SJCRH30 (cell line): ENCODE measurements at regions not wholly inside any gene's neighbourhood (a gene's known extent, or its start where the extent isn't known, plus 50 kb on each side); places are given as distances from the start of the nearest gene placed in this dataset.
"Not testable (repeated sequence)": the region's sequence is repeated elsewhere in the genome, so short reads cannot be mapped to it uniquely, and the experiment has no call there.

Experiments
- DNase-seq, 2 experiments: peaks; one replicate each; pipeline ENCODE4 v3.0.0-alpha.2; 2015 to 2020
- H3K27ac ChIP-seq: fragments of 250-450 bp; sonication (Bioruptor Pico); 2 replicates; pipeline ENCODE4 v1.5.1; 2020; ENCODE audit warnings: mild to moderate bottlenecking, moderate library complexity
- H3K27me3 ChIP-seq: fragments of 250-450 bp; sonication (Bioruptor Pico); 2 replicates; pipeline ENCODE4 v1.5.1; 2020; ENCODE audit warnings: mild to moderate bottlenecking, moderate library complexity
- H3K36me3 ChIP-seq: fragments of 250-450 bp; sonication (Bioruptor Pico); 2 replicates; pipeline ENCODE4 v1.5.1; 2020; ENCODE audit warnings: mild to moderate bottlenecking, moderate library complexity
- H3K4me1 ChIP-seq: fragments of 250-450 bp; sonication (Bioruptor Pico); 2 replicates; pipeline ENCODE4 v1.5.1; 2020; ENCODE audit warnings: mild to moderate bottlenecking, moderate library complexity
- H3K4me3 ChIP-seq: fragments of 250-450 bp; sonication (Bioruptor Pico); 2 replicates; pipeline ENCODE4 v1.5.1; 2020; ENCODE audit warnings: mild to moderate bottlenecking, moderate library complexity
- H3K9me3 ChIP-seq: fragments of 250-450 bp; sonication (Bioruptor Pico); replicated peaks from 2 replicates; pipeline ENCODE4 v1.5.1; 2020; ENCODE audit warnings: mild to moderate bottlenecking, moderate library complexity

GRCh38 chr9:138207300-138208179 is 330.0 kb downstream of the CACNA1B start:
- H3K4me1 ChIP-seq, DNase-seq: not testable (repeated sequence)

GRCh38 chr9:138209071-138209644 is 331.6 kb downstream of the CACNA1B start:
- H3K4me3 ChIP-seq, H3K27me3 ChIP-seq, H3K27ac ChIP-seq, DNase-seq, H3K36me3 ChIP-seq, H3K9me3 ChIP-seq, H3K4me1 ChIP-seq: not testable (repeated sequence)

More at GRCh38 chr9:138207300-138208179, 330.0 kb downstream of the CACNA1B start:
- not testable (repeated sequence) for H3K27ac ChIP-seq, H3K36me3 ChIP-seq, H3K4me3 ChIP-seq, H3K27me3 ChIP-seq, H3K9me3 ChIP-seq

DNA sequence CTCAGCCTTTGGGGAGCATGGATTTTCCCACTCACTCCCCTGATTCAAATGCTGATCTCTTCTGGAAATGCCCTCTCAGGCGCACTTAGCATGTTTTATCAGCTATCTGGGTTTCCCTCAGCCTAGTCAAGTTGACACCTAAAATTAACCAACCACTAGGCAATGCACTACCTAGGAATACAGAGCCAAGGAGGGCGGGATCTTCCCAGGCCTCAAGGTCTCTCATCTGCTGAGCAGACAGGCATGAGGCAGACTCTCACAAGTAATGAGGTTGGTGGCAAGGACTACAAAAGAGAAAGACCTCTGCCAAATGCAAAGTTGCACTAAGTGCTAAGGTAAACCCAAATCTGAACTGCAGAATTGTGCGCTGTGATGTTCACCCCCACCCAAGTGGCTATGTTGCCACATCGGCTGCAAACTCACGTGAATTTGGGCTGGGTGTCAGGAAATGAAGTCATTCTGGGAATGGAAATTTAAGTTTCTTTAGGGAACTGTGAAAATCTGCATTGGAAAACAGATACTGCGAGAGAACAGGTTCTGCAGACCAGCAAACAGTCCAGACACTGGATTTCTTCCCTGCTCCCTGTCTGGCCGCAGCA is 332.9 kb downstream of the CACNA1B start:
- not testable (repeated sequence) for H3K36me3 ChIP-seq, H3K9me3 ChIP-seq, H3K4me1 ChIP-seq, DNase-seq, H3K4me3 ChIP-seq, H3K27me3 ChIP-seq, H3K27ac ChIP-seq

GRCh38 chr9:138211070-138211469 is 333.5 kb downstream of the CACNA1B start:
- not testable (repeated sequence) for H3K4me3 ChIP-seq, H3K27me3 ChIP-seq, DNase-seq, H3K36me3 ChIP-seq, H3K27ac ChIP-seq, H3K9me3 ChIP-seq, H3K4me1 ChIP-seq

- DNase-seq = peak in 1 of 2 experiments; percentile 30
- H3K4me3 ChIP-seq, H3K9me3 ChIP-seq, H3K27me3 ChIP-seq, H3K27ac ChIP-seq, H3K36me3 ChIP-seq, H3K4me1 ChIP-seq: not testable (repeated sequence)
These were observed 334.1 kb downstream of the CACNA1B start for GRCh38 chr9:138211544-138212219.

DNA sequence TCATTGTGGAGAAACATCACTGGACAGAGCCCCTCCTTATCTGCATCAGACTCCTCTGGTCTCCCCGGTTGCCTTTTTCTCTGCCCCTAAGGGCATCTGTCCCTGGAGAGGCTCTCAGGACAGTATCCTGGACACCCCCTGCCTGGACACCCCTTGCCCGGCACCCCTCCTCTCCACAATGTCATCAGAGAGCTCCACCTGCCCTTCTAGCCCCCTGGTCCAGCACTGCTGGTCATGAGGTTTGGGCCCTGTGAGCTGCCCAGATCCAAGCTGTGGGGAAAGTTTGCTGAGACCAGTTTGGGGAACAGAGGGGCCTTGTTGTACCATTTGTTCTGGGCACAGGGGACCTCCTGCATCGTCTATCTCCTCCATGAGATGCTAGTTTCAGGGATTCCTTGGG is 335.2 kb downstream of the CACNA1B start:
- not testable (repeated sequence) for H3K9me3 ChIP-seq, H3K4me3 ChIP-seq, H3K36me3 ChIP-seq, H3K27me3 ChIP-seq, H3K27ac ChIP-seq, H3K4me1 ChIP-seq, DNase-seq

DNA sequence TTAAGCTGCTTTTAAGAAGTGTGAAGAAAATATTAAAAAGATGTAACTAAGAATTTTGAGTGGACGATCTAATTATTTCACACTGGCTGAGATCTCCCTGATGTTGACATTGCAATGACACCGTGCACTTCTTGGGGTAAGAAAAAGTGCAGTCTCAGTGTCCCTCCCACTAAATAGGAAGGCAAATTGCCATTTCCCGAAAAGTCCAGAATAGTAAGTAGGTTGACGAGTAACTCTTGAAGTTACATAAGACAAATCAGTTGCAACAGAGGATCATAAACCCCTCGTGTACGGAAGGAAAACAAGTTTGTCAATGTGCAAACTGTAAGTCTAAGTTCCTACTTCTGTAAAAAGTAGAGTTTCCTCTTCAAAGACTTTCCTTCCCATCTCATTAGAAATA is 336.2 kb downstream of the CACNA1B start:
- not testable (repeated sequence) for H3K36me3 ChIP-seq, H3K4me1 ChIP-seq, H3K27ac ChIP-seq, H3K9me3 ChIP-seq, H3K4me3 ChIP-seq, H3K27me3 ChIP-seq, DNase-seq

- H3K27me3 ChIP-seq, H3K27ac ChIP-seq, H3K4me1 ChIP-seq, H3K9me3 ChIP-seq, H3K36me3 ChIP-seq, H3K4me3 ChIP-seq, DNase-seq: not testable (repeated sequence)
These were observed 337.0 kb downstream of the CACNA1B start for GRCh38 chr9:138214548-138214947.

DNA sequence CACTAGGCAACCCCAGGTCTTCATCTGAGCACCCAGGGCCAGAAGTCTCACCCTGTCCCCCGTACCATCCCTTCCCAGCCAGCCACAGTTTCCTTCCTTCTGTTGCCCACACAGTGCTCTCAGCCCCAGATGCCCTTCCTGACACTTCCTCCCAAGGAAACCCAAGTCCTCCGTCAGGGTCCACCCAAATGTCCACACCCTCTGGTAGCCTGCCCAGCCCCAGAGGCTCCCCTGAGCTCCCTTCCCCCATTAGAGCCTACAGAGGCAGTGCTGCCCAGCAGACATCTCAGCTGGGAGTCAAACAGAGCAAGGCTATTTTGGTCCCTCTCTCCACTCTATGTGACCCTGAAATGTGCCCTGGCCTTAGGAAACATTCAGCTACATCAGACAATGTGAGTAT is 338.0 kb downstream of the CACNA1B start:
- not testable (repeated sequence) for H3K9me3 ChIP-seq, H3K36me3 ChIP-seq, H3K4me1 ChIP-seq, H3K27me3 ChIP-seq, DNase-seq, H3K4me3 ChIP-seq, H3K27ac ChIP-seq

DNA sequence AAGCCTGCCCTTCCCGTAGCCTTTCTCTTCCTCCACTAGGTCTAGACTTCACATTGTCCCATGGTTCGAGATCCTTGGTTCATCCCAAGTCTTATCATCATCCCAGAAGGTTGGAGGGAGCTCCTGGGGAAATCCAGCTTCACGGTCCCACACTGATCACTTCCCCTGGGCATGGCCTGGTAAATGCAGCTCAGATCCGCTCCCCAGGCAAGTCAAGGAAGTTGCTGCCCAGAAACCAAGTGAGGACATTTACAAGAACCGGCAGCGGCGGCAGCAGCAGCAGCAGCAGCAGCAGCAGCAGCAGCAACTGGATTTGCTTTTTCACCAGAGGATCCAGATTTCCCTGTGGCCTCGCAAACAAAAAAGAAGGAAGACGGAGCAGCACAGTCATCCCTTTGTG is 339.2 kb downstream of the CACNA1B start:
- H3K27ac ChIP-seq, H3K4me3 ChIP-seq, H3K27me3 ChIP-seq, H3K4me1 ChIP-seq, H3K9me3 ChIP-seq, DNase-seq, H3K36me3 ChIP-seq: not testable (repeated sequence)

DNA sequence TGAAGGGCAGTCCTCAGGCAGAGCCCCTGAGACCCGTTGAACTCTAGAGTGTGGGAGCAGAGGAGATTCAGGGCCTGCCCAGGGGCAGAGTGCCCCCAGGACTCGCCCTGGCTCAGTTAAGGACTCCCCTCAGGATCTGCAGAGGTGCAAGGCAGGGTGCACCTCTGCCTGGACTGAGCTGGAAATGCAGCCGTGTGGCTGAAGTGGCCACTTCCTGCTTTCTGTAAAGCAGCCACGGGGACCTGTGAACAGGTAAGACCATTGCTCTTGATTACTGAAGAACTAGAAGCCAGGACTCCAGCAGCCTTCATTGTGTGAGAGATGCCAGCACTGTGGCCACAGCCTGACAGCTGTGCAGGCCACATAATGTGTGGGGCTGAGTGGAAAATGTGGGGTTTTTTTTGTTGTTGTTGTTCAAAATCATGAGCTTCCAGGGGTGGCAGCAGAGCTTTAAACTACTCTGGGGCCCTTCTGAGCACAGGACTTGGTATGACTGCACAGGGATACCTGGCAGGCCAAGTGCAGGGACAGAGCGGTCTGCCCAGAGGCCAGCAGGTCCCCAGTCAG is 339.8 kb downstream of the CACNA1B start:
- H3K36me3 ChIP-seq, H3K4me3 ChIP-seq, H3K27me3 ChIP-seq, H3K4me1 ChIP-seq, DNase-seq, H3K9me3 ChIP-seq, H3K27ac ChIP-seq: not testable (repeated sequence)

- H3K4me1 ChIP-seq, H3K36me3 ChIP-seq, DNase-seq, H3K9me3 ChIP-seq, H3K27ac ChIP-seq, H3K4me3 ChIP-seq, H3K27me3 ChIP-seq: not testable (repeated sequence)
These were observed 341.7 kb downstream of the CACNA1B start for GRCh38 chr9:138219249-138219648.

DNA sequence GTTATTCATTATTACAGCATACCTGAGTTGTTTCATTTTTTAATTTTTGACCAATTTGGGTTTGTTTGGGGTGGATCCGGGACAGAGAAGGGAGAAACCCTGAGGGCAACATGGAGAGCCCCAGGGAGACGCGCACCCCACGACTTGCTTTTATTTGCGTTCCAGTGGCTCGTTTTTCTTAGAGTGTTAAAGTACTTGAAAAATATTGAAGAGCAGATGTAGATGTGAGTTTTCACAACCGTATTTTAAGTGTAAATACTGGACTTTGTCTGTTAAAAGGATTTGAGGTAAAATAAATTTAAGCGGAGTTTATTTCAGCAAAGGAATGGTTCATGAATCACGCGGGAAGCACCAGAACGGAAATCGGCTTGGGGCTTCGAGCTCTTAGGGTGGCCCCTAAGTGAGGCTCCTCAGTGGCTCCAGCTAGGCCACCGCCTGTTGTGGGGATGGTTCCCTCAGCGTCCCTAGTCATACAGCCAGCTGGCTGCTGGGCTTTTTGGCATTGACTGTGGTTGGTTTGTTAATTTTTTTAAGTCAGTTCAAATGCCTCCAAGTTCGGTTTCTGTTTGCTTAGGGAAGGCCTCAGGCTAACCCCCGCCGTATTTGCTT is 344.0 kb downstream of the CACNA1B start:
- H3K4me3 ChIP-seq, H3K27ac ChIP-seq, H3K36me3 ChIP-seq, H3K9me3 ChIP-seq, DNase-seq, H3K27me3 ChIP-seq, H3K4me1 ChIP-seq: not testable (repeated sequence)

- not testable (repeated sequence) for H3K27me3 ChIP-seq, H3K4me1 ChIP-seq, H3K9me3 ChIP-seq, DNase-seq, H3K4me3 ChIP-seq, H3K27ac ChIP-seq, H3K36me3 ChIP-seq
These were observed 359.5 kb downstream of the CACNA1B start for GRCh38 chr9:138237099-138237498.

DNA sequence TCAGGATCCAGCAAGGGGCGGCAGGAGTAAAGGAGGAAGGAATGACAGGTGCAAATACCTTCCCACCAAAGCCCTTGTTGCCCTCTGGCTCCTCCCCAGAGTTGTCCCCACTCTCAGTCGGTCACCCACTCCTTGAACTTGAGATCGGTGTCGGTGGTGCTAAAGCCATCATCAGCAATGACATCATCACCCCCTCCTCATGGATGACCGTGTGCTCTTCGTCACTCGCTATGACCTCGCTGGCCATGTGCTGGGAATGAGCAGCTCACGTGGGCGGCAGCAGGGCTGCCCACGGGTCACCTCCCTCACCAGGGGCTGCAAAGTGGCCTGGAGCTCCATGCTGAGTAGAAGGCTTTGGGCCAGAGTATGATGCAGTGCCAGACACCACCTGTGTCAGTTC is 405.3 kb downstream of the CACNA1B start:
- H3K36me3 ChIP-seq, DNase-seq, H3K27ac ChIP-seq, H3K4me1 ChIP-seq, H3K9me3 ChIP-seq, H3K4me3 ChIP-seq, H3K27me3 ChIP-seq: not testable (repeated sequence)
